ENCODE measurements at regions not wholly inside any gene's neighbourhood (a gene's known extent, or its start where the extent isn't known, plus 50 kb on each side); places are given as distances from the start of the nearest gene placed in this dataset.

- DNase-seq, result no peak
Measured at GRCh38 chr15:57824186-57824585, 117.7 kb downstream of the POLR2M start.

- DNase-seq, result no peak
Measured at GRCh38 chr15:57827021-57827420, 120.5 kb downstream of the POLR2M start.

- no peak for DNase-seq
Measured at GRCh38 chr15:57827971-57828370, 121.5 kb downstream of the POLR2M start.

GRCh38 chr15:57832183-57832582 lies 125.7 kb downstream of the POLR2M start:
- DNase-seq, result no peak

- no peak for DNase-seq
Measured at GRCh38 chr15:57835119-57835518, 128.6 kb downstream of the POLR2M start.

GRCh38 chr15:57849317-57849716 lies 142.8 kb downstream of the POLR2M start:
- DNase-seq, result no peak

GRCh38 chr15:57854531-57854930 lies 148.0 kb downstream of the POLR2M start:
- no peak for DNase-seq

- no peak for DNase-seq
Measured at GRCh38 chr15:57857871-57858270, 151.4 kb downstream of the POLR2M start.

GRCh38 chr15:57859130-57859685 lies 152.7 kb downstream of the POLR2M start:
- DNase-seq, result no peak

GRCh38 chr15:57861034-57861638 lies 154.6 kb downstream of the POLR2M start:
- peak; percentile 38 for DNase-seq

GRCh38 chr15:57861815-57862586 lies 155.5 kb downstream of the POLR2M start:
- no peak for DNase-seq

- no peak for DNase-seq
Measured at GRCh38 chr15:57862761-57863160, 156.2 kb downstream of the POLR2M start.

- DNase-seq, result no peak
Measured at GRCh38 chr15:57865294-57865693, 158.8 kb downstream of the POLR2M start.

- no peak for DNase-seq
Measured at GRCh38 chr15:57866149-57866736, 159.7 kb downstream of the POLR2M start.

- DNase-seq, result no peak
Measured at GRCh38 chr15:57867970-57868798, 161.7 kb downstream of the POLR2M start.

- DNase-seq, result no peak
Measured at GRCh38 chr15:57870667-57871066, 164.2 kb downstream of the POLR2M start.

GRCh38 chr15:57872281-57873030 lies 165.9 kb downstream of the POLR2M start:
- no peak for DNase-seq

- DNase-seq, result no peak
Measured at GRCh38 chr15:57873564-57874209, 167.2 kb downstream of the POLR2M start.

GRCh38 chr15:57875347-57875746 lies 168.8 kb downstream of the POLR2M start:
- no peak for DNase-seq

GRCh38 chr15:57878573-57878972 lies 172.1 kb downstream of the POLR2M start:
- DNase-seq, result no peak

GRCh38 chr15:57881361-57881760 lies 174.8 kb downstream of the POLR2M start:
- DNase-seq, result no peak

- DNase-seq, result no peak
Measured at GRCh38 chr15:57881972-57882371, 175.5 kb downstream of the POLR2M start.
